NCI-H1436 treated with DMSO at 0.1 percent for 48 hours (cell line): ENCODE measurements at regions not wholly inside any gene's neighbourhood (a gene's known extent, or its start where the extent isn't known, plus 50 kb on each side); places are given as distances from the start of the nearest gene placed in this dataset.

Source experiments
- DNase-seq: peaks from one replicate; lab custom pipeline; 2025; lab: John Stamatoyannopoulos, UW

DNA sequence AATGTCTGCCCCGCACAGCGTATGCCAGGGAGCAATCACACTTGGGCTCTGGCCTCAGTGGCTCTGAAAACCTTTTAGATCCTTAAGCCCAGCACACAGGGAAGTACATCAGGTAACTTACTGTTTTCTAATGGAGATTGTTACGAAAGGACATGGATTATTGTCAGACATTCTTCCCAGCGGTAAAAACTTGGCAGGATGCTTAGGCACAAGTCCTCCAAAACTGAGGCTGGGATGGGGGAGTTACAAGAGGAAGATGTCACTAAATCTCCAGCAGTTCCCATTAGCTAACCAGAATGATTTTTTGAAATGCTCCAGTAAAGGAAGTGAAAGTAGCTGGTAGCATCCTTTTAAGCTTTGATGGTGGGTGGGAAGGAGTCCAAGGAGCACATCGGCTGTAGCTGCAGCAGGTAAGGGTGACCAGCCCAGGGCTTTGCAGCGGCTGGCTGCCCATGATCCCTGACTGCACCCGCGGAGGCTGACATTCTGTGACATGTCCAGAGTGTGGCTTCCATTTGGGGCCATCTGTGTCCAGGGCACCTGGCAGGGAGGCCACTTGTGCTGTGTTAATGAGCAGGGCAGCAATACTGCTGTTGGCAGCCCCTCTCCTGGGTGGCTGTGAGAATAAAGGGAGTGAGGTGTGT is 165.8 kb downstream of the GADD45G start:
- DNase-seq: no peak

DNA sequence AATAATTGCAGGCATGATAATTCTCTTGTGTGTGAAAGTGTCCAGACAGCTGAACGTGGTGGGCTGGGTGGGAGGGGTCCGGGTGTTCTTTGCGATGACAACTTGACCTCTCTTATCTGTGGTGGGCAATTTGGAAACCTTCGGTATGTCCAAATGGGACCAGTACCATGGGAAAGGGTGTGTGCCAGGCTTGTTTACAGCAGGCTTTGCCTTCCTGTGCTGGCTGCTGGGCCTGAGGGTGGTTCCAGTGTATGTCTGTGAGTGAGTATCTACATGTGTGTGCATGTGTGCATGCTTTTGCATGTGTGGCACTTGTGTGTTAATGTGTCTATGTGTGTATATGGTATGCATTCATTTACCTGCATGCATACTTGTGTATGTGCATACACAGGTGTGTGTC is 166.4 kb downstream of the GADD45G start:
- DNase-seq: no peak

DNA sequence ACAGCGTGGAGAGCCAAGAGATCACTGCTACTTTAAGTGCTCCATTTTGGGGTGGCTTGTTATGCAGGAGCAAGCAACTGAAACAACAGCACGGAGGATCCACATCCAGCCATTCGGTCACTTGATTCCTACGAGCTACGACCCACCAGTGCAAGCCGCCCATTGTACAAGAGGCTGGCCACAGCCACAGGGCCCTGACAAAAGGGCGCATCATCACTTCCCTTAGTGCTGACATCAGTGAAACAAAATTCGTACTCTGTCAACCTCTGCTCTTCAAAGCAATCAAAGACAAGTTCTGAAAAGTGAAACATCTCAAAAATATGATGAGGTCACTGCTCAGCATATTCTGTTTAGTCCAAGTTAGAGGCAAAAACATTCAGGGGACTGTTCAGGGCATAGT is 168.4 kb downstream of the GADD45G start:
- no peak for DNase-seq

DNA sequence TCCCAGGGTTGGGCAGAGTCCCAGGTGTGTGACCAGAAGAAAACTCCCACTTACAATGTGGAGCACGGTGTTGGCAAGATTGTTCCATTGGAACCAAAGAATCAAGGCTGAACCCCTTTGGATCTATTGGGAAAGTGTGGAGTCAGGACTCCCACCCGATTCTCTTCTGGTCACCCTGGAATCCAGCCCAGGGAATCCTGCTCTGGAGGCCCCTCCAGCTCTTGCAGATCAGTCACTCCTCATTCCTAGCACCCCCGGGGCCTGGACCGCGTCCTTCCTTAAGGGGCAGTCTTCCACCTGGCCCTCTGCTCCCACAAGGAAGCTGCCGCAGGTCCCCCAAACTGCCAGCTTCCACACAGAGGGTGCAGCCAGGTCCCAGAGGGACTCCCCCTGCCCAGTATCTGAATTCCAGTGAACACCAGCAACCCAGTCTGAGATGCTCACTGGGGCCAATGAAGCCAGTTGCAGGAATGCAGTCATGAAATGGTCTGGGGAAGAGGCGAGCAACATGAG is 170.1 kb downstream of the GADD45G start:
- DNase-seq: no peak

DNA sequence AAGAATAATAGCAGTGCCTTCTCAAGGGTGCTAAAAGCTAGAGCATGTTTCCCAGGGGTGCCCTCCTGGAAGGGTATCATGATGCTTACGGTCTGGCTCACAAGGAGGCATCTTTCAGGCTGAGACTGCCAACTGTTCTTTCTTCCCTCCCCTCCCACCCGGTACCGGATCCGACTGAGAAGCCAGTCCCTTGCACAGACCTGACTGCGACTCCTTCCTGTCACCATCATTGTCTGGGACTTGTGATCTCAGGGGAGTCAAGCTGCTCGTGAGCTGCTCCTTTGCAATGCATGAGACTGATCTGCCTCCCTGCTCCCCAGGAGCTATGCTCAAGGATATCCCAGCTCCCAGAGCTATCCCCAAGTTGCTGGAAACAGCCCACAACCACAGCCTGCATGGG is 170.8 kb downstream of the GADD45G start:
- DNase-seq: no peak

DNA sequence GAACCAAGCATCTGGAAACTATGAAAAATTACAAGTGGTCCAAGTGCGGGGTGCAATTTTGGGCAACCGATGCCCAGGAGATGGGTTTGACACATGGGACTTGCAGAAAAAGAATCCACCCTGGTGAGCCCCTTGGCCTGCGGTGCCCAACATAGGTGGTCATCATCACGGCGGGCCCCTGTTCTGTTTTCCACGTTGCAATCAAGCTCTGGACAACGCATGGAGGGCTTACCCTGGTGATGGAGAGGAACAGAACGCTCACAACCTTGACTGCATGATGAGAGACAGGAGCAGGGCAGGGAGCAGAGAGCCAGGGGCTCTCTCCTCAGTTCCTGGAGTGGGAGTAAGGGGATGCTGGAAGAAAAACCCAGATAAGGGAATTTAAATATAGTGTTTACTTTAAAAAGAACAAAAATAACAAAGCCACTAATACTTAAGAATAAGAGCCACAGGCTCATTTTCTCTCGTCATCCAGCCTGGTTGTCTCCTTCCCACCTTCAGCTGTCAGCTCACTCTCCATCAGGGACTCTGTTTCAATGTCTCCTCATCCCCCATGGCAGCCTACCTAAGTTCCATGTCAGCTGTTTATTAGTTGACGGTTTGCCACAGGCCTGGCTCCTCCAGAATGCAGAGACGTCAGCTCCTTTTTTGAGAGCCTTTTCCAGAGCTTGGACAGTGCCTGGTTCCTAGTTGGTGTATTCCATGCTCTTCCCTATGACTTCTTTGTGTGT is 172.1 kb downstream of the GADD45G start:
- no peak for DNase-seq

DNA sequence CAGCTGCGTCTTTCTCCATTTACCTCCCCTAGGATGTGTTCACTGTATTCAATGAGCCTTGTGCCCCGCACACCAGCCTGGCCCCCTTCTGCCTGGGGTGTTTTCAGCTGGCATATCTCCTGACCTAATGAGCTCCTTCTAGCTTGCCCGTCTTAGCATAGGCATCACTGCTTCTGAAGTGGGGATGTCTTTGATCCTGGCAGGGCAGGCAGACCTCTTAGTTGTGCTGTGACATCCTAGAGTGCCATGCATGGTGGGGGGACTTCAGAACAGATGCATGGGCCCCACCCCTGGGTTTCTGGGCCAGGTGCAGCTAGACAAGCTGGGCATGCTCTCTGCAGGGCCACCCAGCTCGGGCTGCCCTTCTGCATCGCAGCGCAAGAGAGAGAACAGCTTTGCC is 172.7 kb downstream of the GADD45G start:
- DNase-seq: no peak

DNA sequence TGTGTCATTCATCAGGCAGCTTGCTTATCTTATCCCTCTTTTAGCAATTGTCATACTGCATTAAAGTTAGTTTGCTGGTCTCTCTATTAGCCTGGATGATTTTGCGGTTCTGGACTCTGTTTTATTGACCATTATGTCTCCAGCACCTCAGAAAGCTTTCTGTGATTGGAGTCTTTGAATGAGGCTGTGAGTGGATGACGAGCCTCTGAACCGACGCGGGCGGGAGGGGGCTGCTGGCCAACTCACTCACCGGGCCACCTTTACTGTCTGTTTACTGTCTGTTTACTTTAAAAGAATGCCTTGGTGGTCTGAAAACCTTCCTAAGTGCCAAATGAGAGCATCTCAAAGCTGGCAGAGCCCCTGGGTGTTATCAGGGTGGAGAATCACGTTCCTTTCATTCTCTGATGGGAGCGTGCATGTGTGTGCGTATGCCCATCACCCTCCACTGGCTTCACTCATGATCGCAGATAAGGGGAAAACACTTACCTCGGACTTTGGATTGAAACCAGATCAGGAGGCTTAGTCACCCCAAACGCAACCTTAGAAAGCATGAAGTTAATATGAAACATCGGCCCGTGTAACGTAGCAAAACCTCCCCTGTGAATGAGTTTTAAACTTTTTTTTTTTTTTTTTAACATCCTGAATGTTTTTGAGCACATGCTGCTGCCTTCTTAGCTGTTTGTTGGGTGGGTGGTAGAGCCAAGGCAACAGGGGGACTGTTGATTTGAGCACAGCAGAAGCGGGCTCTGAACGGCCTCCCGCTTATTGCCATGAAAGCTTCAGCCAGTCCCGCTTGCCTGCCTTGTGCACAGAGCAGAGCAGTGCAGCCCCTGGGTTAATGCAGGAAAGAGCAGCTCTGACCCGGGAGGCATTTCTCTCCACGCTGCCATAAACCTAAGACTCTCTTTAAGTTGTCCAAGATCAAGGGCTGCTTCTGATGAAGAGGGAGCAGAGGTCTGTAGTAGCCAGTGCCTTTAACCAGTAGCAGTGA is 173.6 kb downstream of the GADD45G start:
- DNase-seq: no peak

DNA sequence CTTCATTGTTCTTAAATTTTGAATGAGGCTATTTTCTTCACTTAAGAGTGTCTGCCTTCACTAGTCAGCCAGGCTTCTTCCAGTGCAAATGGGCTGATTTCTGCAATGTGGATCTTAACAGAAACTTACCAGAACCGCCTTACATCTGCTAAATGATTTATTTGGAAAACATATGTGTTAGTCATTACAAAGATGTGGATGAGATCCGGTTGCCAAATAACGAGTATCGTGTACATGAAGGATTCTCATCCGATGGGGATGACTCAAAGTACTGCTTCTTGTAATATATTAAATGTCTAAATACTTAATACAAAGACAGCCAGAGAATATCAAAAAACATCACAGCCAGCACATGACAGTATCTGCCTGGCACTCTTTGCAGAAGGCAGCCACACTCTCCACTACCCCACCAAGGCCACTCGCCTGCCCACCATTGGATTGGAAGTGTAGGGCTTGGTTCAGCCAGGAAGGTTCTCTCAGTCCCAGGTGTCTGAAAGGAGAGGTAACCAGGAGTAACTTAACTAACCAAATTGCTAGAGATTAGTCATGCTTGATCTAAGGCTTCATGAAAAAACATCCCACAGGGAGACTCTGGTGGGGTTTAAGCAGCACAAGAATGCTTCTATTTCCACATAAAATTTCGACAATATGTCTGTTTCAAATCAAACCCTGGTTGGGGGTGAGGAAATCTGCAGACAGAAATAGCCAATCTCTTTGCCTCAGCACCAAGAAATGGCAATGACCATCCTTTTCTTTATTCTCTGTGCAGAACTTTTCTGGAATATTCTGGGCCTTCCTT is 174.8 kb downstream of the GADD45G start:
- no peak for DNase-seq

DNA sequence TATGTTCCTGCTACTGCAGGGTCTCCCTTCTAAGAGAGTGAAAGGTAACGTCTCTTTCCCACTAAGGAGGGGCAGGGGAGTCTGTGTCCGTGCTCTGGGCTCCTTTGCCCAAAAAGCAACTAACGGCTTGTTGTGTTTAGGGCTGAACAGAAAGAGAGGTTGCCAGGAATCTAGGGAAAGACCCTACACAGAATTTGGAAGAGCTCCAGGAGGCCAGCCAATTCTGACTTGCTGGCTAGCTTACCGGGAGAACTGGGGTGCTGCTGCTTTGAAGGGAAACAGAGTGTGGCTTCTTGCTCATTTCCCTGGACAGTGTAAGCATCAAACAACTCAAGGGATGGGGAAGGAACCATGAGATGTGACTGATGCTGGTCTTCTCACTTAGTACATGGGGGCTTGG is 176.1 kb downstream of the GADD45G start:
- no peak for DNase-seq

DNA sequence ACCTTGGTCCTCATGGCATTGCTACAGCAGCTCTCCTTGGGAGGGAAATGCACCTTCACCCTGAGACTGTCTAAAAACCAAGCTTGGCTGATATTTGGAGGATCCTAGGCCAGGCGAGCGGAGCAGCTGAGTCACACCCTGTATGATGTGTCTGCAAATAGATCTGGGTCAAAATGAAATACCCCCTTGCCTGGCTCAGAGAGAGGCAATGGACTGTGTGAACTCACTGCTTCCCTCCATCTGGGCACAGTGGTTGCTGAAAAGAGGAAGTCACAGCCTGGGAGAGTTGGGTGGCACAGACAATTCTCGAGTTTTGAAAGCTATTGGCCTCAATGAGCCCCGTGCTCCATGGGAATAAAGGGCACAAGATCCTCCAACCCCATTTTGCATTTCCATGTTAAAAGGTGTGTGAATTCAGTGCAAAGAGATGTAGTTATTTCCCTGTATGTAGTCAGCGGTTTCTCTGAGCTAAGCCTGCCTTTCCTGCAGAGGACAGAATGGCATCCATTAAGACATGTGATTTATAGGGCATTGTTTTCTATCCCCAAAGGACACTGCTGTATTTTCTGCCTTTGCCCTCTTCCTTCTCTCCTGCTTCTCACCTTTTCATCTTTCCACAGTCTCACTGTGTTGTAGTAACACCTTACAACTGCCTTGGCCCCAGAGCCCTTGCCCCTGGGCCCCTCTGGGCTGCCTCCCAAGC is 177.2 kb downstream of the GADD45G start:
- DNase-seq: no peak

DNA sequence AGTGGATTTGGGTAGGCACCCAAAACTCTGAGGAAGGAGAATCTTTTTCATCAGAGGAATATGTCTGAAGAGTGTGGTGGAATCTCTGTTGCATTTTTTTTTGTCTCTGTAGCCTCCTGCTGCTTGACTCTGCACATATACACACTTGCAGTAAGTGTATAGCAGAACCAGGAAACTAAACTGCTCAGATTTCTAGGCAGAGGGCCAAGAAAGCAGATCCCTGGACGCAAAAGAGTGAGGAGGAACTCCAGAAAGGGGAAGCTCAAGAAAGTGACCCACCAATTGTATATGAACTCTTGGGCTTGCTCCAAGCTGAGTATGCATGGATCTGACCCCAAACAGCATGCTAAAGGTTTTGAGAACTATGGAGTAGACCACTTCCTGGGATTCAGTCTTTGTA is 181.8 kb downstream of the GADD45G start:
- no peak for DNase-seq

DNA sequence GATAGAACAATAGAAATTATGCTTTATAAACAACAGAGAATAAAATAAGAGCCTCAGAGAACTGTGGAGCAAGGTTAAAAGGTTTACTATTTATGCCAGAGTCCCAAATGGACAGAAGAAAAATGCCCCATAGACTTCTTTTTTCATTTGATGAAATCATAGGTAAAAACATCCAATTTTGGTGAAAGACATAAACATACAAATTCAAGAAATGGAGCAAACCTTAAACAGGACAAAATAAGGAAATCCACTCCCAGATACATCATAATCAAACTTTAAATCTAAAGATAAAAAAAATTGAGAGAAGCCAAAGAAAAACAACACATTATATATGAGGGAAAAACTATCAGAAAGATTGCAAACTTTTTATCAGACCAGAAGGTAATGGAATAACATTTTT is 182.8 kb downstream of the GADD45G start:
- DNase-seq: no peak

DNA sequence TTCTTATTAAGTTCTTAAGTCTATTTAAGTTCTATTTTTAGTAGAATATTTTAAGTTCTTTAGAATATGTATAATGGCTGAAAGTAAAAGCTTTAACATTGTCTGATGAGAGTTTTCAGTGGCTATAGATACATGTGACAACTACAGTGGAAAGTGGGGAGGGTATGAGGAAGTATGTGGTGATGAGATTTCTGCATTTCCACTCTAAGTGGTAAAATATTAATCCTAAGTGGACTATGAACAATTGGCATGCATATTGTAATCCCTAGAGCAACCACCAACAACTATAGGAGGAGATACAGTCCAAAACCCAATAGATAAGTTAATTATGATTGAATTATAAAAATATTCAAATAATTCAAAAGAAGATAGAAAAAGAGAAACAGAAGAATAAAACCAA is 183.6 kb downstream of the GADD45G start:
- no peak for DNase-seq

DNA sequence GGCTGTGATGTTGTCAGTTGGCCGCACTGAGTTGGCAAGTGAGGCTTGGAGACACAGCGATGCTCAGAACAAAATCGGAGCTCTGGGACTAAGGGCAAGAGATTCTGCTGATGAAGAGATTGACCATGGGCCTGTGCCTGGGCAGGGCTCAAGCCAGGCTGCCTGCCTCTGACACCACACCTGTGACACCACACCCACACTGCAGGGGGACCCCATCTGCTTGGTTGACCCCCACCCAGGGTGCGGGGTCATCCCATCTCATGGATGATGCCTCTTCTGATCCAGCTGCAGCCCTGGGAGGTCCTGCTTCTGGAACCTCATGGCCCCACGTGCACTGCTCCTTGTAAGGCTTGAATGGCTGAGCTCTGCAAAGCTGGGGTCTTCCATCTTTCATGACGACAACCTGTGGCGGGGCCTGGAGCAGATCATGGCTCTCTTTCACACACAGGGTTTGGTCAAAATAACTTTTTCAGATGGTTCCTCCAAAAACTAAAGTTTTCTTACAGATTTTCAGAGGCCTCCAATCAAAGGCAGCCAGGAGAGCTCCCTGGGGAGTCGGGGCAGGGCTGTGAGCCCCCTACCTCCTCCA is 185.2 kb downstream of the GADD45G start:
- no peak for DNase-seq

DNA sequence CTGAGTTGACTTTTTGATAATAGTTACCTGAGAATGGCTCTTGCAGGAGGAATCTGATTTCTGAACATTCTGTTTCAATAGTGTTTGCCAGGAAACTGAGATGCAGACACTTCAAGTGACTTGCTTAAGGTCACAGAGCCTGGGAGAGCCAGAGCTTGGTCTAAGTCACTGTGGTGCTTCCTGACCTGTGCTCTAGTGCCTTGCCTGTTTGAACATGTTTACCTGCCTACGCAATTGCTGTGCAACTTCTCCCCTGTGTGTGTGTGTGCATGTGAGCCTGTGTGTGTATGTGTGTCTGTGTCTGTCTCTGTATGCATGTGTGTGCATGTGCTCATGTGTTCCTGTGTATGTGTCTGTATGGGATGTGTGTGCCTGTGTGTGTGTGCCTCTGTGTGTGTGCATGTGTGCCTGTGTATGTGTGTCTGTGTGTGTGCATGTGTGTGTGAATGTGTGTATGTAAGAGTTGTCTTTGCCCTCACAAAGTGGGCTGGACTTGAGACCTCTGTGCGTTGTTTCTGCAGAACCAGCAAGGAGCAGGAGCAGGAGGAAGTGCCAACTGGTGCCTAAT is 185.8 kb downstream of the GADD45G start:
- no peak for DNase-seq

DNA sequence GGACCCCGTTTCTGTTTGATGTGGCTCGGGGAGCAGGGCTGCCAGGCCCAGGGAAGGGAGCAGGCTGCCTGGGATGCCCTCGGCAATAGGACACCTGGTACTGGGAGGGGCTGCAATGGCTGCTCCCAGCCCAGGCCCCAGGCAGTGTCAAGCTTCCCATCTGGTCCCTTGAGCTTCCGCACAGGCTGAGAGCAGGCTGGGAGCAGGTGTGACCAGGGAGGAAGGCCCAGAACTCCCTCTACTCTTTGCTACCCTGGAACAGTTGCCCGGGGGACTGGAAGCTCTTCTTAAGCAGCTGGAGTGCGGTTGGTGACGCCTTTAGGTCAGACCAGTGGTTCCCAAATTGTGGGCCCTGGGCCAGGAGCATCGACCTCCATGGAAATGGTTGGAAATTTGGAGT is 186.9 kb downstream of the GADD45G start:
- no peak for DNase-seq

DNA sequence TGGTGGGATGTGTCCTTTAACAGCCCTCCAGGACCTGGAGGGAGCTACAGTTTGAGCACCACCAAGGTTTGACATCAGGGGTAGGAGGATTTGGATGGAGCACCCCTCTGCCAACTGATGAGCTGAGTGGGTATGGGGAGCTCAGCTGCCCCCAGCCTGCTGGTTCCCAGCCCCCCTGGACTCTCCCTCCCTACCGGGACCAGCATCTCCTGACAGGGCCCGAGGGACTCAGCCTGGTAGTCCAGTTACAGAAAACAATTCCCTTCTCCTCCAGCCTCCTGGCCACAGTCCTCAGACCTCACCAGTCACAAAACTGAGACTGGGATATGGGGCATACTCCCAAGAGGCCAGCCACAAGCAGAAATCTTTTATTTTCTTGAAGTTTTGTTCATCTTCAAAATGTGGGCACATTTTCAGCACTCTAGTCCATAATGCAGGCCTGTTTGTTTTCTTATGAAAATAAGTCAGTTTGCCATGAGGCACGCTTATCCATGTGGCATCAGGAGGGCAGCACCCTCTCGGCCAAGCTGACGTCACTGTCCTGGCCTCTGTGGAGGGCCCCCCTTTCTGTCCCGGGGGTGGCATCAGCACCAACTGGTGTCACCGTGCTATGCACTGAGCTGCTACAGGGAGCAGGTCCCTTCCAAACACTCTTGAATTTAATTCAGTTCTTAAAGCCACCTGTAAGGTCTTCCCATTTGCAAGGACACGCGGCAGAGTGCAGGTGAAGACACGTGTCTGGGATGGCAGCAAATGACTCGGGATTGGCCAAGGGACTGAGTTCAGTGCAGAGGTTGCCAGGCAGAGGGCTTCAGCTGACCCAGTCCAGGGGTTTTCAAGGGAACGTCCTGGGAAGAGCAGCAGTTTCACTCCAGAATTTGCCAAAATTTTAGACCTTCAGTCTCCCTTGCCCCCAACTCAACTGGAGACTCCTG is 187.6 kb downstream of the GADD45G start:
- no peak for DNase-seq

DNA sequence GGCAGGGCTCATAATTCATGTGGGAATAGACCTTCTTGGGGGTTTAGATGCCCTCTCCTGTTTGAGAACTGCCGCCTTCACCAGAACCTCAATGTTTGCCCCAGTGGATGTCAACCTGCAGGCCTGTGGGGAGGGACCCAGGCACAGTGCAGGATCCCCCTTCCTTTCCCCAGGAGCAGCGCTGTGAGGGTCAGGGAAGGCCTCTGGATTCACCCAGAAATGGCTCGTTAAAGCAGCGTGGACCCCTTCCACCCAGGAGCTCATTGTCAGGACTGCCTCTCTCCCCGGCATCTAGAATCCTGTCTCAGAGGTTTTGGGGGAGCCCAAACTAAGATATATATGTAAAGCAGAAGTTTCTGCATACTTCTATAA is 188.3 kb downstream of the GADD45G start:
- no peak for DNase-seq
